WTC11 (cell line): ENCODE measurements at regions not wholly inside any gene's neighbourhood (a gene's known extent, or its start where the extent isn't known, plus 50 kb on each side); places are given as distances from the start of the nearest gene placed in this dataset.

Experiments used
- ATAC-seq: fragments of 200-7000 bp; cut with Tn5 transposase; 2 replicates; pipeline ENCODE4 v1.10.0; 2021; ENCODE audit warnings: mild to moderate bottlenecking, moderate library complexity
- CTCF ChIA-PET: fragments of 300-600 bp; sonication (Branson Sonifier 250); formaldehyde crosslinking; loops from one replicate; lab custom pipeline; 2021; ENCODE audit warnings: antibody characterized with exemption; lab: Charles Lee
- POLR2A ChIA-PET: fragments of 350-600 bp; sonication (Branson Sonifier 250); formaldehyde crosslinking; loops from one replicate; lab custom pipeline; 2021; ENCODE audit warnings: antibody characterized with exemption; lab: Charles Lee
- DNase-seq: peaks from one replicate; pipeline ENCODE4 v3.0.0; 2021; ENCODE audit warnings: low spot score
- H3K27ac Mint-ChIP-seq: 2 replicates; pipeline ENCODE4 v1.8.0; 2021; ENCODE audit warnings: mixed read lengths
- H3K27me3 Mint-ChIP-seq: 2 replicates; pipeline ENCODE4 v1.8.0; 2021; ENCODE audit warnings: low read depth, mild to moderate bottlenecking, moderate library complexity, mixed read lengths
- H3K36me3 Mint-ChIP-seq: 2 replicates; pipeline ENCODE4 v1.8.0; 2021; ENCODE audit warnings: mixed read lengths
- H3K4me1 Mint-ChIP-seq: 2 replicates; pipeline ENCODE4 v1.8.0; 2022; ENCODE audit warnings: mixed read lengths
- H3K4me3 Mint-ChIP-seq: 2 replicates; pipeline ENCODE4 v1.8.0; 2021; ENCODE audit warnings: mild to moderate bottlenecking, moderate library complexity, mixed read lengths
- H3K9me3 Mint-ChIP-seq: 2 replicates; pipeline ENCODE4 v1.8.0; 2021; ENCODE audit warnings: mixed read lengths
- ATF1 ChIP-seq: sonication (generic); formaldehyde crosslinking; IDR thresholded peaks from 2 replicates; pipeline ENCODE4 v1.8.1; 2023; ENCODE audit warnings: mild to moderate bottlenecking, moderate library complexity, missing genetic modification reagents
- ETV6 ChIP-seq: sonication (generic); formaldehyde crosslinking; IDR thresholded peaks from 2 replicates; pipeline ENCODE4 v1.8.1; 2022; ENCODE audit warnings: mild to moderate bottlenecking, missing genetic modification reagents
- FOXJ3 ChIP-seq: sonication (generic); formaldehyde crosslinking; IDR thresholded peaks from 2 replicates; pipeline ENCODE4 v1.9.0; 2021; ENCODE audit warnings: missing genetic modification reagents, mild to moderate bottlenecking, borderline replicate concordance
- FOXK1 ChIP-seq: sonication (generic); formaldehyde crosslinking; IDR thresholded peaks from 2 replicates; pipeline ENCODE4 v1.8.0; 2022; ENCODE audit warnings: mild to moderate bottlenecking, moderate library complexity, missing genetic modification reagents
- JAZF1 ChIP-seq: fragments of 250-450 bp; sonication (Bioruptor Pico); IDR thresholded peaks from 2 replicates; pipeline ENCODE4 v1.9.0; 2021; ENCODE audit warnings: moderate library complexity, mild to moderate bottlenecking, inconsistent platforms
- NFE2L1 ChIP-seq: sonication (generic); formaldehyde crosslinking; IDR thresholded peaks from 2 replicates; pipeline ENCODE4 v1.8.1; 2023; ENCODE audit warnings: missing genetic modification reagents
- NFYB ChIP-seq: sonication (generic); formaldehyde crosslinking; conservative IDR thresholded peaks from 2 replicates; pipeline ENCODE4 v1.8.0; 2022; ENCODE audit warnings: low read depth, missing genetic modification reagents
- RELA ChIP-seq: sonication (generic); formaldehyde crosslinking; IDR thresholded peaks from 2 replicates; pipeline ENCODE4 v1.8.1; 2022; ENCODE audit warnings: missing genetic modification reagents, mild to moderate bottlenecking, borderline replicate concordance
- SP1 ChIP-seq: sonication (generic); formaldehyde crosslinking; conservative IDR thresholded peaks from 2 replicates; pipeline ENCODE4 v1.8.1; 2022; ENCODE audit warnings: missing genetic modification reagents
- ZNF423 ChIP-seq: fragments of 250-450 bp; sonication (Bioruptor Pico); IDR thresholded peaks from 2 replicates; pipeline ENCODE4 v2.1.2; 2022; ENCODE audit warnings: mild to moderate bottlenecking, moderate library complexity
- ZNF671 ChIP-seq: fragments of 250-450 bp; sonication (Bioruptor Pico); IDR thresholded peaks from 2 replicates; pipeline ENCODE4 v1.8.0; 2021; ENCODE audit warnings: mild to moderate bottlenecking
- TF ChIP-seq, protein P1 (sequence below): fragments of 250-450 bp; sonication (Bioruptor Pico); IDR thresholded peaks from 2 replicates; pipeline ENCODE4 v1.9.0; 2021; ENCODE audit warnings: mild to moderate bottlenecking
- TF ChIP-seq, protein P2 (sequence below): fragments of 250-450 bp; sonication (Bioruptor Pico); IDR thresholded peaks from 2 replicates; pipeline ENCODE4 v2.1.2; 2022; ENCODE audit warnings: mild to moderate bottlenecking, moderate library complexity
- TF ChIP-seq, protein P3 (sequence below): fragments of 250-450 bp; sonication (Bioruptor Pico); IDR thresholded peaks from 2 replicates; pipeline ENCODE4 v1.9.0; 2021; ENCODE audit warnings: mild to moderate bottlenecking, borderline replicate concordance
- TF ChIP-seq, protein P4 (sequence below): sonication (generic); formaldehyde crosslinking; IDR thresholded peaks from 2 replicates; pipeline ENCODE4 v1.8.0; 2022; ENCODE audit warnings: mild to moderate bottlenecking, missing genetic modification reagents
- TF ChIP-seq, protein P5 (sequence below): sonication (generic); formaldehyde crosslinking; IDR thresholded peaks from 2 replicates; pipeline ENCODE4 v1.8.1; 2022; ENCODE audit warnings: missing genetic modification reagents, borderline replicate concordance

DNA sequence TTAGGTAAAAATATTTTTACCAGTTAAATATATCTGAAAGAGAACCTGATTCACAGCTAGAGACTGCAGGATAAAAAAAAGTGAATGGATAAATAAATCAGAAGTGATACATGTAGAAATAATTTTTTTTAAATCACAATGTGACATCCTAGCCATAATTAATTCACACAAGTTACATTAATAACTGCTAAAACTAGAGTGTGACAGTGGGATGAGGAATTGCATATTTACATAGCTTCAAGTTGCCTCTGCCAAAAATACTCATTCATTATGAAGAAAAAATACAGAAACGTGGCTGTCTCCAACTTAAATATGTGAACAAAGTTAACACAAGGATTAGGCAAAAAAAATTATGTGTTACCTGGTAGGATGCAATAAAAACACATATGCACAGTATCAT lies 473.5 kb upstream of the SEMA3A start:
- CTCF ChIA-PET = no interaction called here
- no peak for TF ChIP-seq ATF1 (CRISPR knock-in tag)
- TF ChIP-seq ETV6 = no peak
- TF ChIP-seq, protein P1, sequence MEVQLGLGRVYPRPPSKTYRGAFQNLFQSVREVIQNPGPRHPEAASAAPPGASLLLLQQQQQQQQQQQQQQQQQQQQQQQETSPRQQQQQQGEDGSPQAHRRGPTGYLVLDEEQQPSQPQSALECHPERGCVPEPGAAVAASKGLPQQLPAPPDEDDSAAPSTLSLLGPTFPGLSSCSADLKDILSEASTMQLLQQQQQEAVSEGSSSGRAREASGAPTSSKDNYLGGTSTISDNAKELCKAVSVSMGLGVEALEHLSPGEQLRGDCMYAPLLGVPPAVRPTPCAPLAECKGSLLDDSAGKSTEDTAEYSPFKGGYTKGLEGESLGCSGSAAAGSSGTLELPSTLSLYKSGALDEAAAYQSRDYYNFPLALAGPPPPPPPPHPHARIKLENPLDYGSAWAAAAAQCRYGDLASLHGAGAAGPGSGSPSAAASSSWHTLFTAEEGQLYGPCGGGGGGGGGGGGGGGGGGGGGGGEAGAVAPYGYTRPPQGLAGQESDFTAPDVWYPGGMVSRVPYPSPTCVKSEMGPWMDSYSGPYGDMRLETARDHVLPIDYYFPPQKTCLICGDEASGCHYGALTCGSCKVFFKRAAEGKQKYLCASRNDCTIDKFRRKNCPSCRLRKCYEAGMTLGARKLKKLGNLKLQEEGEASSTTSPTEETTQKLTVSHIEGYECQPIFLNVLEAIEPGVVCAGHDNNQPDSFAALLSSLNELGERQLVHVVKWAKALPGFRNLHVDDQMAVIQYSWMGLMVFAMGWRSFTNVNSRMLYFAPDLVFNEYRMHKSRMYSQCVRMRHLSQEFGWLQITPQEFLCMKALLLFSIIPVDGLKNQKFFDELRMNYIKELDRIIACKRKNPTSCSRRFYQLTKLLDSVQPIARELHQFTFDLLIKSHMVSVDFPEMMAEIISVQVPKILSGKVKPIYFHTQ = no peak
- TF ChIP-seq, protein P2, sequence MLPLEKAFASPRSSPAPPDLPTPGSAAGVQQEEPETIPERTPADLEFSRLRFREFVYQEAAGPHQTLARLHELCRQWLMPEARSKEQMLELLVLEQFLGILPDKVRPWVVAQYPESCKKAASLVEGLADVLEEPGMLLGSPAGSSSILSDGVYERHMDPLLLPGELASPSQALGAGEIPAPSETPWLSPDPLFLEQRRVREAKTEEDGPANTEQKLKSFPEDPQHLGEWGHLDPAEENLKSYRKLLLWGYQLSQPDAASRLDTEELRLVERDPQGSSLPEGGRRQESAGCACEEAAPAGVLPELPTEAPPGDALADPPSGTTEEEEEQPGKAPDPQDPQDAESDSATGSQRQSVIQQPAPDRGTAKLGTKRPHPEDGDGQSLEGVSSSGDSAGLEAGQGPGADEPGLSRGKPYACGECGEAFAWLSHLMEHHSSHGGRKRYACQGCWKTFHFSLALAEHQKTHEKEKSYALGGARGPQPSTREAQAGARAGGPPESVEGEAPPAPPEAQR (CRISPR knock-in tag) = no peak
- TF ChIP-seq ZNF423 (CRISPR knock-in tag) = no peak
- no peak for TF ChIP-seq NFYB (CRISPR knock-in tag)
- TF ChIP-seq, protein P3, sequence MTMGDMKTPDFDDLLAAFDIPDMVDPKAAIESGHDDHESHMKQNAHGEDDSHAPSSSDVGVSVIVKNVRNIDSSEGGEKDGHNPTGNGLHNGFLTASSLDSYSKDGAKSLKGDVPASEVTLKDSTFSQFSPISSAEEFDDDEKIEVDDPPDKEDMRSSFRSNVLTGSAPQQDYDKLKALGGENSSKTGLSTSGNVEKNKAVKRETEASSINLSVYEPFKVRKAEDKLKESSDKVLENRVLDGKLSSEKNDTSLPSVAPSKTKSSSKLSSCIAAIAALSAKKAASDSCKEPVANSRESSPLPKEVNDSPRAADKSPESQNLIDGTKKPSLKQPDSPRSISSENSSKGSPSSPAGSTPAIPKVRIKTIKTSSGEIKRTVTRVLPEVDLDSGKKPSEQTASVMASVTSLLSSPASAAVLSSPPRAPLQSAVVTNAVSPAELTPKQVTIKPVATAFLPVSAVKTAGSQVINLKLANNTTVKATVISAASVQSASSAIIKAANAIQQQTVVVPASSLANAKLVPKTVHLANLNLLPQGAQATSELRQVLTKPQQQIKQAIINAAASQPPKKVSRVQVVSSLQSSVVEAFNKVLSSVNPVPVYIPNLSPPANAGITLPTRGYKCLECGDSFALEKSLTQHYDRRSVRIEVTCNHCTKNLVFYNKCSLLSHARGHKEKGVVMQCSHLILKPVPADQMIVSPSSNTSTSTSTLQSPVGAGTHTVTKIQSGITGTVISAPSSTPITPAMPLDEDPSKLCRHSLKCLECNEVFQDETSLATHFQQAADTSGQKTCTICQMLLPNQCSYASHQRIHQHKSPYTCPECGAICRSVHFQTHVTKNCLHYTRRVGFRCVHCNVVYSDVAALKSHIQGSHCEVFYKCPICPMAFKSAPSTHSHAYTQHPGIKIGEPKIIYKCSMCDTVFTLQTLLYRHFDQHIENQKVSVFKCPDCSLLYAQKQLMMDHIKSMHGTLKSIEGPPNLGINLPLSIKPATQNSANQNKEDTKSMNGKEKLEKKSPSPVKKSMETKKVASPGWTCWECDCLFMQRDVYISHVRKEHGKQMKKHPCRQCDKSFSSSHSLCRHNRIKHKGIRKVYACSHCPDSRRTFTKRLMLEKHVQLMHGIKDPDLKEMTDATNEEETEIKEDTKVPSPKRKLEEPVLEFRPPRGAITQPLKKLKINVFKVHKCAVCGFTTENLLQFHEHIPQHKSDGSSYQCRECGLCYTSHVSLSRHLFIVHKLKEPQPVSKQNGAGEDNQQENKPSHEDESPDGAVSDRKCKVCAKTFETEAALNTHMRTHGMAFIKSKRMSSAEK (CRISPR knock-in tag) = no peak
- TF ChIP-seq, protein P4, sequence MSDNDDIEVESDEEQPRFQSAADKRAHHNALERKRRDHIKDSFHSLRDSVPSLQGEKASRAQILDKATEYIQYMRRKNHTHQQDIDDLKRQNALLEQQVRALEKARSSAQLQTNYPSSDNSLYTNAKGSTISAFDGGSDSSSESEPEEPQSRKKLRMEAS (CRISPR knock-in tag) = no peak
- TF ChIP-seq ZNF671 (CRISPR knock-in tag) = no peak
- TF ChIP-seq FOXJ3 = no peak
- no peak for TF ChIP-seq RELA (CRISPR knock-in tag)
- TF ChIP-seq, protein P5, sequence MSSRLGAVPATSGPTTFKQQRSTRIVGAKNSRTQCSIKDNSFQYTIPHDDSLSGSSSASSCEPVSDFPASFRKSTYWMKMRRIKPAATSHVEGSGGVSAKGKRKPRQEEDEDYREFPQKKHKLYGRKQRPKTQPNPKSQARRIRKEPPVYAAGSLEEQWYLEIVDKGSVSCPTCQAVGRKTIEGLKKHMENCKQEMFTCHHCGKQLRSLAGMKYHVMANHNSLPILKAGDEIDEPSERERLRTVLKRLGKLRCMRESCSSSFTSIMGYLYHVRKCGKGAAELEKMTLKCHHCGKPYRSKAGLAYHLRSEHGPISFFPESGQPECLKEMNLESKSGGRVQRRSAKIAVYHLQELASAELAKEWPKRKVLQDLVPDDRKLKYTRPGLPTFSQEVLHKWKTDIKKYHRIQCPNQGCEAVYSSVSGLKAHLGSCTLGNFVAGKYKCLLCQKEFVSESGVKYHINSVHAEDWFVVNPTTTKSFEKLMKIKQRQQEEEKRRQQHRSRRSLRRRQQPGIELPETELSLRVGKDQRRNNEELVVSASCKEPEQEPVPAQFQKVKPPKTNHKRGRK = no peak
- TF ChIP-seq NFE2L1 (CRISPR knock-in tag) = no peak
- TF ChIP-seq, all 79 proteins: peak for 0
- ATAC-seq (no peak), DNase-seq (no peak)
- Mint-ChIP-seq H3K9me3 (no peaks in the 10 kb centered on the region), H3K4me3 (no peak overlapping the region), H3K36me3 (no peaks in the 10 kb centered on the region), H3K27ac (no peak overlapping the region), H3K27me3 (no peaks in the 10 kb centered on the region), H3K4me1 (peaks cover 13% of the 10 kb centered on the region)
- POLR2A ChIA-PET = no interaction called here

DNA sequence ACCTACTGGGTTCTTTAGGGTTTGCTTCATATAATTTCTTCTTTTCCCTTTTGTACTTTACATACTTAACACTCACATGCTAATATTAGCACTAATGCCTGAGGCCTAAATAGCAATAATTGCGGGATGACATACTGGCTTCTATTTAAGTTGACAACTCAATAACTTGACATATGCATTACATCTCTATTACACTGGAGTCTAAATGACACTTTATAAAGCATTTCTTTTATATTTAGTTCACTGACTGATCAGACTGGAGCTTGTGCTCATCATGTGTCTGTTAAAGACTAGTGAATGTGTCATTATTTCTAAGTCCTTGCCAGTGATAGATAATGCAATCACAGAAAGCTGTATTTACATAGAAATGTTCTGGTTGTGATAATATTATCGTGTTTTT lies 472.1 kb upstream of the SEMA3A start:
- ChIA-PET CTCF (no interaction called here), POLR2A (no interaction called here)
- no peaks in the 10 kb centered on the region for H3K9me3 Mint-ChIP-seq
- no peak overlapping the region for H3K27ac Mint-ChIP-seq
- H3K36me3 Mint-ChIP-seq = no peaks in the 10 kb centered on the region
- H3K4me3 Mint-ChIP-seq = no peak overlapping the region
- H3K27me3 Mint-ChIP-seq = no peaks in the 10 kb centered on the region
- ATAC-seq = no peak
- no peak for DNase-seq
- H3K4me1 Mint-ChIP-seq = peaks cover 13% of the 10 kb centered on the region
- TF ChIP-seq FOXK1 (CRISPR knock-in tag) = no peak
- TF ChIP-seq SP1 (CRISPR knock-in tag) = no peak
- TF ChIP-seq JAZF1 = no peak
- TF ChIP-seq, protein P3 (CRISPR knock-in tag) = no peak
- TF ChIP-seq, protein P1 = no peak
